GM12891 (cell line): ENCODE measurements at regions not wholly inside any gene's neighbourhood (a gene's known extent, or its start where the extent isn't known, plus 50 kb on each side); places are given as distances from the start of the nearest gene placed in this dataset.

Experiments
- PAX5 ChIP-seq: IDR thresholded peaks from 2 replicates; pipeline ENCODE4 v1.6.1; 2011; ENCODE audit warnings: low read length, moderate library complexity, mild to moderate bottlenecking; ENCODE audit not compliant: insufficient read depth, severe bottlenecking
- POLR2A ChIP-seq: IDR thresholded peaks from 2 replicates; pipeline ENCODE4 v1.6.1; 2011; ENCODE audit warnings: low read depth, low read length, control low read depth
- POLR2AphosphoS5 ChIP-seq: IDR thresholded peaks from 2 replicates; pipeline ENCODE4 v1.6.1; 2011; ENCODE audit warnings: low read depth, low read length, control low read depth
- POU2F2 ChIP-seq: IDR thresholded peaks from 2 replicates; pipeline ENCODE4 v1.6.1; 2011; ENCODE audit warnings: low read depth, mild to moderate bottlenecking, control low read depth, low read length, moderate library complexity
- SPI1 ChIP-seq: IDR thresholded peaks from 2 replicates; pipeline ENCODE4 v1.6.1; 2011; ENCODE audit warnings: low read depth, low read length, control low read depth
- TAF1 ChIP-seq: IDR thresholded peaks from 2 replicates; pipeline ENCODE4 v1.6.1; 2011; ENCODE audit warnings: low read depth, low read length, control low read depth

GRCh38 chr9:23258569-23258968 lies 567.5 kb downstream of the ELAVL2 start:
- TF ChIP-seq POLR2A = no peak
- TF ChIP-seq TAF1 = no peak
- TF ChIP-seq POLR2AphosphoS5 = no peak
- no peak for TF ChIP-seq SPI1
- TF ChIP-seq PAX5 = no peak
- TF ChIP-seq POU2F2 = no peak
